Stimulated activated CD8-positive, alpha-beta memory T cell treated with anti-CD3 and anti-CD28 coated beads, Interleukin-7, amount 100 ng/mL, for 4 hours (primary cell): ENCODE measurements at regions not wholly inside any gene's neighbourhood (a gene's known extent, or its start where the extent isn't known, plus 50 kb on each side); places are given as distances from the start of the nearest gene placed in this dataset.

Source experiments
- DNase-seq, 2 donors: peaks; one replicate each; pipeline ENCODE4 v3.0.0-alpha.2; 2020; ENCODE audit warnings: low read depth in 2 of 2

- peak in 1 of 2 donors; percentile 17 for DNase-seq
Observed at GRCh38 chr1:30379684-30380624, 343.4 kb downstream of the MATN1 start.

GRCh38 chr1:30378991-30379581 lies 344.3 kb downstream of the MATN1 start:
- DNase-seq, result no peak

- DNase-seq, result no peak
Observed at GRCh38 chr1:30378003-30378596, 345.3 kb downstream of the MATN1 start.

GRCh38 chr1:30377230-30378002 lies 346.0 kb downstream of the MATN1 start:
- no peak for DNase-seq

GRCh38 chr1:30376054-30376697 lies 347.2 kb downstream of the MATN1 start:
- no peak for DNase-seq

- no peak for DNase-seq
Observed at GRCh38 chr1:30375156-30375555, 348.2 kb downstream of the MATN1 start.

GRCh38 chr1:30374400-30375070 lies 348.9 kb downstream of the MATN1 start:
- DNase-seq, result no peak

GRCh38 chr1:30373471-30374399 lies 349.6 kb downstream of the MATN1 start:
- no peak for DNase-seq

- DNase-seq, result no peak
Observed at GRCh38 chr1:30372792-30373433, 350.5 kb downstream of the MATN1 start.

GRCh38 chr1:30371888-30372791 lies 351.2 kb downstream of the MATN1 start:
- DNase-seq, result no peak

GRCh38 chr1:30371179-30371788 lies 352.1 kb downstream of the MATN1 start:
- DNase-seq, result no peak

- no peak for DNase-seq
Observed at GRCh38 chr1:30368651-30369240, 354.6 kb downstream of the MATN1 start.

GRCh38 chr1:30366911-30367310 lies 356.5 kb downstream of the MATN1 start:
- DNase-seq, result no peak

- DNase-seq, result no peak
Observed at GRCh38 chr1:30366199-30366598, 357.2 kb downstream of the MATN1 start.

- no peak for DNase-seq
Observed at GRCh38 chr1:30365596-30365995, 357.8 kb downstream of the MATN1 start.

- no peak for DNase-seq
Observed at GRCh38 chr1:30363031-30363430, 360.4 kb downstream of the MATN1 start.

GRCh38 chr1:30362603-30362990 lies 360.8 kb downstream of the MATN1 start:
- no peak for DNase-seq
